Thyroid gland (tissue), 4 donors: ENCODE measurements at regions not wholly inside any gene's neighbourhood (a gene's known extent, or its start where the extent isn't known, plus 50 kb on each side); places are given as distances from the start of the nearest gene placed in this dataset.

ENCODE experiments used
- POLR2A ChIP-seq, 2 donors: fragments of 450-650 bp; IDR thresholded peaks; one replicate each; pipeline ENCODE4 v1.6.1; 2017; ENCODE audit warnings: antibody characterized with exemption in 2 of 2, mild to moderate bottlenecking in 2 of 2, moderate library complexity in 1 of 2
- TF ChIP-seq, protein P1 (sequence below), 6 experiments: fragments of 200-600 bp in 3 of 6; fragments of 450-650 bp in 3 of 6; sonication (generic) in 3 of 6; IDR thresholded peaks; one replicate each; pipeline ENCODE4 v1.5.1; 2016 to 2019; ENCODE audit warnings: antibody characterized with exemption in 6 of 6, mild to moderate bottlenecking in 2 of 6, inconsistent platforms in 1 of 6, moderate library complexity in 1 of 6

GRCh38 chr6:21911208-21911607 is 317.7 kb downstream of the SOX4 start:
- TF ChIP-seq, protein P1, sequence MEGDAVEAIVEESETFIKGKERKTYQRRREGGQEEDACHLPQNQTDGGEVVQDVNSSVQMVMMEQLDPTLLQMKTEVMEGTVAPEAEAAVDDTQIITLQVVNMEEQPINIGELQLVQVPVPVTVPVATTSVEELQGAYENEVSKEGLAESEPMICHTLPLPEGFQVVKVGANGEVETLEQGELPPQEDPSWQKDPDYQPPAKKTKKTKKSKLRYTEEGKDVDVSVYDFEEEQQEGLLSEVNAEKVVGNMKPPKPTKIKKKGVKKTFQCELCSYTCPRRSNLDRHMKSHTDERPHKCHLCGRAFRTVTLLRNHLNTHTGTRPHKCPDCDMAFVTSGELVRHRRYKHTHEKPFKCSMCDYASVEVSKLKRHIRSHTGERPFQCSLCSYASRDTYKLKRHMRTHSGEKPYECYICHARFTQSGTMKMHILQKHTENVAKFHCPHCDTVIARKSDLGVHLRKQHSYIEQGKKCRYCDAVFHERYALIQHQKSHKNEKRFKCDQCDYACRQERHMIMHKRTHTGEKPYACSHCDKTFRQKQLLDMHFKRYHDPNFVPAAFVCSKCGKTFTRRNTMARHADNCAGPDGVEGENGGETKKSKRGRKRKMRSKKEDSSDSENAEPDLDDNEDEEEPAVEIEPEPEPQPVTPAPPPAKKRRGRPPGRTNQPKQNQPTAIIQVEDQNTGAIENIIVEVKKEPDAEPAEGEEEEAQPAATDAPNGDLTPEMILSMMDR (IDR thresholded peaks at IDR 0.05) = no peak
- no peak for TF ChIP-seq POLR2A (IDR thresholded peaks at IDR 0.05)
